ENCODE measurements at regions not wholly inside any gene's neighbourhood (a gene's known extent, or its start where the extent isn't known, plus 50 kb on each side); places are given as distances from the start of the nearest gene placed in this dataset.

DNA sequence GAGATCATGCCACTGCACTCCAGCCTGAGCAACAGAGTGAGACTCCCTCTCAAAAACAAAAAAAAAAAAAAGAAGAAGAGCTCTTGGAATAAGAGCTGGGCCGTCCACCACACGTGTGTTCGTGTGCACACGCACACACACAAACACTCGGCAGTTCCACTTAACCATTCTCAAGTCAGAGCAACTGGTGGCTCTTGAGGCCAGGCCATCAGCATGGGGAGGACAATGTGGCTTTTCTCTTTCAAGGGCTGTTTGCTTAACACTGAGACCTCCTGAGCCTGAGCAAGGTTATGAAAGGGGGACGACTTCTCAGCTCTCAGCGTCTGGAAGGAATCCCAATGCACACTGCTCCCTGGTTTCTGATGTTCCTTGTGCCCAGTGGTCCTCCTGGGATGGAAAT lies 444.9 kb downstream of the SOX9 start:
- TF ChIP-seq, protein P1, sequence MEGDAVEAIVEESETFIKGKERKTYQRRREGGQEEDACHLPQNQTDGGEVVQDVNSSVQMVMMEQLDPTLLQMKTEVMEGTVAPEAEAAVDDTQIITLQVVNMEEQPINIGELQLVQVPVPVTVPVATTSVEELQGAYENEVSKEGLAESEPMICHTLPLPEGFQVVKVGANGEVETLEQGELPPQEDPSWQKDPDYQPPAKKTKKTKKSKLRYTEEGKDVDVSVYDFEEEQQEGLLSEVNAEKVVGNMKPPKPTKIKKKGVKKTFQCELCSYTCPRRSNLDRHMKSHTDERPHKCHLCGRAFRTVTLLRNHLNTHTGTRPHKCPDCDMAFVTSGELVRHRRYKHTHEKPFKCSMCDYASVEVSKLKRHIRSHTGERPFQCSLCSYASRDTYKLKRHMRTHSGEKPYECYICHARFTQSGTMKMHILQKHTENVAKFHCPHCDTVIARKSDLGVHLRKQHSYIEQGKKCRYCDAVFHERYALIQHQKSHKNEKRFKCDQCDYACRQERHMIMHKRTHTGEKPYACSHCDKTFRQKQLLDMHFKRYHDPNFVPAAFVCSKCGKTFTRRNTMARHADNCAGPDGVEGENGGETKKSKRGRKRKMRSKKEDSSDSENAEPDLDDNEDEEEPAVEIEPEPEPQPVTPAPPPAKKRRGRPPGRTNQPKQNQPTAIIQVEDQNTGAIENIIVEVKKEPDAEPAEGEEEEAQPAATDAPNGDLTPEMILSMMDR (IDR thresholded peaks at IDR 0.05) = no peak
- no peak for TF ChIP-seq POLR2A (IDR thresholded peaks at IDR 0.05)

All from testis (tissue), 2 donors.